HCT116 (cell line): ENCODE measurements at regions not wholly inside any gene's neighbourhood (a gene's known extent, or its start where the extent isn't known, plus 50 kb on each side); places are given as distances from the start of the nearest gene placed in this dataset.

Experiments
- MAX ChIP-seq: IDR thresholded peaks from 2 replicates; pipeline ENCODE4 v1.6.1; 2012
- POLR2A ChIP-seq: IDR thresholded peaks from 2 replicates; pipeline ENCODE4 v1.7.0; 2011; ENCODE audit warnings: borderline replicate concordance; ENCODE audit not compliant: insufficient read depth, insufficient read length; ENCODE audit errors: extremely low read depth
- TF ChIP-seq, protein P1 (sequence below), 3 experiments: fragments of 200-600 bp in 1 of 3; sonication (generic) in 1 of 3; IDR thresholded peaks in 2 of 3; conservative IDR thresholded peaks in 1 of 3; 2 replicates each; pipeline ENCODE4 v1.5.1; 2012 to 2017; ENCODE audit warnings: low read depth in 2 of 3, low read length in 2 of 3, antibody characterized with exemption in 1 of 3, borderline replicate concordance in 1 of 3, control low read depth in 1 of 3, mild to moderate bottlenecking in 1 of 3, mixed read lengths in 1 of 3, mixed run types in 1 of 3, moderate library complexity in 1 of 3; ENCODE audit not compliant: insufficient read depth in 1 of 3

DNA sequence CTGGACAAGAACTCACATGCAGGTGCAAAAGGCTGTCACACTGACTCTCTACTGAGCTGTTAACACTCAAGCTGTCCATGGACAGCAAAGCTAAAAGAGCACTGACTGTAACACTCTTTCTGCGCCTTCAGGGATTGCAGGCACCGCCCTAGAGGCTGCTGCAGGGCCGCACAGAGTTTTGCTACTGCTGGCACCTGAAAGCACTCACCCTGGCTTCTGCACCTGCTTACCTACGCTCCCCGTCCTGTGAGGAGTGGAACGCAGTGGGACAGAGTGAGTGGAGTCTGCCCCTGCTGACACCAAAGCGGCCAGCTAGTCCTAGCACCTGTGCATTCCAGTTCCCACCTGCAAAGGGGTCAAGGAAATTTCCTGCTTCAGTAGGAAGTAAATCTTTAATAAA, 941.3 kb downstream of the DIPK2A start:
- TF ChIP-seq POLR2A (no peak), MAX (no peak)
- TF ChIP-seq, protein P1, sequence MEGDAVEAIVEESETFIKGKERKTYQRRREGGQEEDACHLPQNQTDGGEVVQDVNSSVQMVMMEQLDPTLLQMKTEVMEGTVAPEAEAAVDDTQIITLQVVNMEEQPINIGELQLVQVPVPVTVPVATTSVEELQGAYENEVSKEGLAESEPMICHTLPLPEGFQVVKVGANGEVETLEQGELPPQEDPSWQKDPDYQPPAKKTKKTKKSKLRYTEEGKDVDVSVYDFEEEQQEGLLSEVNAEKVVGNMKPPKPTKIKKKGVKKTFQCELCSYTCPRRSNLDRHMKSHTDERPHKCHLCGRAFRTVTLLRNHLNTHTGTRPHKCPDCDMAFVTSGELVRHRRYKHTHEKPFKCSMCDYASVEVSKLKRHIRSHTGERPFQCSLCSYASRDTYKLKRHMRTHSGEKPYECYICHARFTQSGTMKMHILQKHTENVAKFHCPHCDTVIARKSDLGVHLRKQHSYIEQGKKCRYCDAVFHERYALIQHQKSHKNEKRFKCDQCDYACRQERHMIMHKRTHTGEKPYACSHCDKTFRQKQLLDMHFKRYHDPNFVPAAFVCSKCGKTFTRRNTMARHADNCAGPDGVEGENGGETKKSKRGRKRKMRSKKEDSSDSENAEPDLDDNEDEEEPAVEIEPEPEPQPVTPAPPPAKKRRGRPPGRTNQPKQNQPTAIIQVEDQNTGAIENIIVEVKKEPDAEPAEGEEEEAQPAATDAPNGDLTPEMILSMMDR (IDR thresholded peaks at IDR 0.05 in 2 of 3, conservative IDR thresholded peaks at IDR 0.05 in 1 of 3; ENCODE audit: borderline replicate concordance in 1 of 3, insufficient read depth in 1 of 3, low read depth in 2 of 3, low read length in 2 of 3), result no peak
